ENCODE measurements at regions not wholly inside any gene's neighbourhood (a gene's known extent, or its start where the extent isn't known, plus 50 kb on each side); places are given as distances from the start of the nearest gene placed in this dataset.

DNA sequence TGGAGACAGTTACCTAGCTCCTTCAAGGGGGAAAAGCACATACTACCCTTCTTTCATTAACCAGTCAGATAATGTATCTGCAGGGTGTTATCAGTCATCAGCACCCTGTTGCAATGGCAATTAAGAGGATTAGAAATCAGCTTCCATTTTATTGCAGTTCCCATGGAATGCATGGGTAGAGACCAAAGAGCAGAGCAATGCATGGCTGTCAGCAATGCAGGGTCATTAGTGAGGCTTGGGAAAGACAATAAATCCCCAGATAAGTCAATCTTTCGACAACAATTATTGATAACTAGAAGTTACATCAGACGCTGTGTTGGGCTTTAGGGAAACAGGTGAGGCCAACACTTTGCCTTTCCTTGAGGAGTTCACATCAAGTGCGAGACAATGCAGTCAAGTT, 150.9 kb downstream of the MAFB start:
- no peaks in the 10 kb centered on the region for H3K9me3 ChIP-seq (ENCODE audit: low read depth, low read length)
- H3K4me3 ChIP-seq (ENCODE audit: low read length): no peak overlapping the region
- peaks cover 5% of the 10 kb centered on the region for H3K27me3 ChIP-seq (ENCODE audit: insufficient read depth, low read length)
- H3K4me1 ChIP-seq (ENCODE audit: insufficient read depth, low read length): no peaks in the 10 kb centered on the region

DNA sequence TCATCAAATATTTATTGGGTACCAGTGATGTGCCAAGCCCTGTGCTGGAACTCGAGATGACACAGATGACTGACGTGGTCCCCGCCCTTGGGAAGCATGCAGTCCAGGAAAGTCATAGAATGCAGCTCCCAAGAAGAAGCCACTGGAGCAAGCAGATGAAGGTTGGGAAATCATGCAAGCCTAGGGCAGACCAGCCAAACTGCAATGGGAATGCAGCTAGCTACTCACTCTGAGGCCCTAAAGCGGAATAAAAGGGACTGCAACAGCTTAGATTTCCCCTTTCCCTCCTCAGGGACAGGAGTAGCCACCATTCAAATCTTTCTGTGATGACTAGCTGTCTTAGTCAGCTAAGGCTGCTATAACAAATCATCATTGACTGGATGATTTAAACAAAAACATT, 152.2 kb downstream of the MAFB start:
- Histone ChIP-seq H3K4me1 (ENCODE audit: insufficient read depth, low read length) (no peaks in the 10 kb centered on the region), H3K4me3 (ENCODE audit: low read length) (no peak overlapping the region), H3K27me3 (ENCODE audit: insufficient read depth, low read length) (peaks cover 5% of the 10 kb centered on the region), H3K9me3 (ENCODE audit: low read depth, low read length) (peaks cover 8% of the 10 kb centered on the region)

DNA sequence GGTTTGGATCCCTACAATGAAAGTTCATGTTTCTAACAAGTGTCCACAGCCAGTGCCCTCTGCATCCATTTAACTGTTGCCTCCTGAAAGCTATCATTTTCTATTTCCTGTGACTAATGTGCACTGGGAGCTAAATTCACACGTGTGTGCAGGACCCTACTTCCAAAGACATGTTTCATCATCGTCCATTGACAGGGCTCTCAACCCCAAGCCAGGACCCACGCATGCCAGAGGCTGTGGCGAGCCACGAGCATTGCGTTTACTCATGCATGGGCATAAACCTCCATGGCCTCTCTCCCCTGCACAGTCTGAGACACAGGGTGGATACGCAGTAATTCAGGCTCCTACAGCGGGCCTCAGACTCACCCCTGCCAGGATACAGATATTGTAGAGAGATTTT, 153.2 kb downstream of the MAFB start:
- peaks cover 5% of the 10 kb centered on the region for H3K27me3 ChIP-seq (ENCODE audit: insufficient read depth, low read length)
- H3K4me1 ChIP-seq (ENCODE audit: insufficient read depth, low read length): no peaks in the 10 kb centered on the region
- H3K4me3 ChIP-seq (ENCODE audit: low read length): no peak overlapping the region
- H3K9me3 ChIP-seq (ENCODE audit: low read depth, low read length): peaks cover 18% of the 10 kb centered on the region

DNA sequence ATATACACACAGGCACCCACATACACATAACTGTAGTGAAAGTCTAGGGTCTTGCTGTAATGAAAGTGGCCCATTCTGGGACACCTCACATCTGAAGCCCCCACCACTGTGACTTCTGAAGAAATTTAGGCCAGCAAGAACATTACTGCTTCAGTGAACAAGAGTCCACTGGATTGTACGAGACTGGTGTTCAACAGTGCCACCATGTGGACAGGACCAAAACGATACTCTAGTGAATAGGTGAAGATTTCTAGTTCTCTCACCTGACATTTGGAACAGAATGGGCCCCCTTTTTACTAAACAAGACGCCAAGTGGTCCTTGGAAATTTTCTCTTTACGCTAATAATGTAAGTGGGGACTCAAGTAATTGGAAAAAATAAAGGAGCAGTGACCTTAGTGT, 156.9 kb downstream of the MAFB start:
- H3K4me3 ChIP-seq (ENCODE audit: low read length): no peak overlapping the region
- H3K4me1 ChIP-seq (ENCODE audit: insufficient read depth, low read length): no peaks in the 10 kb centered on the region
- H3K27me3 ChIP-seq (ENCODE audit: insufficient read depth, low read length): no peaks in the 10 kb centered on the region
- H3K9me3 ChIP-seq (ENCODE audit: low read depth, low read length): peaks cover 18% of the 10 kb centered on the region

DNA sequence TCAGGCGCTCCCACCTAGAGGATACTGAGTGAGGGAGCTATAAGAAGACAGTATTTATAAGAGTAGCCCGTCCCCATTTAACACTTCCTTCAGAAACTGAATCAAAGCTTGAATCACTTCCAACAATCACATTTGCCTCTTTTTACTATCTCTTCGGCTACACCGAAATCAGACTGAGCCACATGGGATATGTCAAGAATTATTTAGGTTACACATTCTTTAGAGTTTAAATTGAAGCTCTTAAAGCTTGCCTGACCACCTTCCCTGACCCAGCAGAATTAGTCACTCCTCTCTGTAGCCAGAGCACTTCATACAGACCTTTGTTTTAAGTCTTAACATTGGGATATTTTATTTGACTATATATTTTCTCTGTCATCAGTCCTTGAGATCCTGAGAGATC, 163.7 kb downstream of the MAFB start:
- Histone ChIP-seq H3K4me3 (ENCODE audit: low read length) (no peak overlapping the region), H3K4me1 (ENCODE audit: insufficient read depth, low read length) (no peaks in the 10 kb centered on the region), H3K9me3 (ENCODE audit: low read depth, low read length) (no peaks in the 10 kb centered on the region), H3K27me3 (ENCODE audit: insufficient read depth, low read length) (no peaks in the 10 kb centered on the region)

DNA sequence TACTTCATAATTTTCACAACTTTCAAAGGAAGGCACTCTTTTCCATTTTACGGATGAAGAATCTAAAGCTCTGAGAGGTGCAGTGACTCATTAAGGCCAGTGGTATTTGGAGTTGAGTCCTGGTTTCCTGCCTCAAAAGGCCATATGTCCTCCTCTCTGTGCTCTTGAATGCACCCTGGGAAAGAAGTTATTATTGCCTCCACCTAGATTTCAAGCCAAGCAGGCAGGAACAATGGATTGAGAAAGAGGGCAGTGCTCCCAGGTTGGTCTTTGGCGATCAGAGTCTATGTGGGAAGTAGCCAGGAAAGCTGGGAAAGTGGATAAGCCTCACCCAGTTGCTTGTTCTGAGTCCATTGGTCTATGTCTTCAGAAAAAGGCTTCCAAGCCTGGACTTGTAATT, 165.0 kb downstream of the MAFB start:
- no peaks in the 10 kb centered on the region for H3K27me3 ChIP-seq (ENCODE audit: insufficient read depth, low read length)
- peaks cover 6% of the 10 kb centered on the region for H3K4me1 ChIP-seq (ENCODE audit: insufficient read depth, low read length)
- no peak overlapping the region for H3K4me3 ChIP-seq (ENCODE audit: low read length)
- H3K9me3 ChIP-seq (ENCODE audit: low read depth, low read length): no peaks in the 10 kb centered on the region

DNA sequence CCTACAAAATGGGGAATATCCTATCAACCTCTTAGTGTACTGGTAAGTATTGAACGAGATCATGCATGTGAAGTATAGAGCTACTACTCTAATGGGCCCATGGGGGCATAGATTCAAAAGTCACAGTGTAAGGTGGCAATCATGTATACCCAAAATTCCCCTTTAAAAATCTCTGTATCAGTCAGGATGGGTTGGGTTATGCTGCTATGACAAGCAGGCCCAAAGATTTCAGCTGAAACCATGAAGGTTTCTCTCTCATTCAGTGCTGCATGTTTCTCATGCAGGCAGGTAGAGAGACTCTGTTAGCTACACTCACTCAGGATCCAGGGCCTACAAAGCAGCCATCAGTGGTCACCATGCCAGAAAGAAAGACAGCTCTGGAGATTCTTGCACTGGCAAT, 166.6 kb downstream of the MAFB start:
- Histone ChIP-seq H3K9me3 (ENCODE audit: low read depth, low read length) (no peaks in the 10 kb centered on the region), H3K27me3 (ENCODE audit: insufficient read depth, low read length) (no peaks in the 10 kb centered on the region), H3K4me1 (ENCODE audit: insufficient read depth, low read length) (peaks cover 6% of the 10 kb centered on the region), H3K4me3 (ENCODE audit: low read length) (no peak overlapping the region)

DNA sequence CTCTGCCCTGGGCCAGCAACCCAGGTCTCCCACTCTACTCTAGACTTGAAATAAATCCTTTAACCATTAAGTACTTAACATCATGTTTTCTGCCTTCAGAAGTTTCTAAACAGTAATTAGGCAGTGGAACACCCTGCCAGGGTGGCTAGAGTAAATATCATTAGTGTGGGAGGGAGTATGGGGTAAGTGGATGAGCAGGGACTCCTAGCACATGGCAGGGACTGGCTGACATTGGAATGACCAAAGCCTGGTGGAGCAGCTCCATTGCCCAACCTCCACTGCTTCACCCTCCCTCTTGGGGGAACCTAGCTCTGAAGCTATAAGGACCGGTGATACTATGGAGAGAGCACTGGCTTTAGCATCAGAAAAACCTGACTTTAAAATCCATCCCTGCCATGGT, 167.1 kb downstream of the MAFB start:
- Histone ChIP-seq H3K9me3 (ENCODE audit: low read depth, low read length) (no peaks in the 10 kb centered on the region), H3K4me3 (ENCODE audit: low read length) (no peak overlapping the region), H3K27me3 (ENCODE audit: insufficient read depth, low read length) (no peaks in the 10 kb centered on the region), H3K4me1 (ENCODE audit: insufficient read depth, low read length) (peaks cover 6% of the 10 kb centered on the region)

DNA sequence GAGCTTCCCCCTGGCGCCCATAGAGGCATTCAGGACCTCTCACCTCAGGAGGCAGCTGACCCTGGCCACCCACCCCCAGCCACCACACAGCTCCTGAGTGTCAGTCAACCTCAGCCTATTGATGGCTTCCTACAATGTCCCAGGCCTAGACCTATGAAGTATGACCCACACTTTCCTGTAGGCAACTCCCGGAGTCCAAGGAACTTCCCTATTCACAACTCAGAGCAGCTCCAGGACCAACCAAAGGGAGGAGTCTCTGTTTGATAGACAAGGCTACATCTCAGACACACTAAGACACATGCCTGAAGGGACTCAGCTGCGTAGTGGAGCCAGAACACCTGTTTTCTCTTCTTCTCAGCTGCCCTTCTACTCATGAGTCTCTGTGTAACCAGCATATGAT, 169.1 kb downstream of the MAFB start:
- H3K4me1 ChIP-seq (ENCODE audit: insufficient read depth, low read length): peaks cover 6% of the 10 kb centered on the region
- H3K9me3 ChIP-seq (ENCODE audit: low read depth, low read length): no peaks in the 10 kb centered on the region
- H3K27me3 ChIP-seq (ENCODE audit: insufficient read depth, low read length): no peaks in the 10 kb centered on the region
- H3K4me3 ChIP-seq (ENCODE audit: low read length): no peak overlapping the region

DNA sequence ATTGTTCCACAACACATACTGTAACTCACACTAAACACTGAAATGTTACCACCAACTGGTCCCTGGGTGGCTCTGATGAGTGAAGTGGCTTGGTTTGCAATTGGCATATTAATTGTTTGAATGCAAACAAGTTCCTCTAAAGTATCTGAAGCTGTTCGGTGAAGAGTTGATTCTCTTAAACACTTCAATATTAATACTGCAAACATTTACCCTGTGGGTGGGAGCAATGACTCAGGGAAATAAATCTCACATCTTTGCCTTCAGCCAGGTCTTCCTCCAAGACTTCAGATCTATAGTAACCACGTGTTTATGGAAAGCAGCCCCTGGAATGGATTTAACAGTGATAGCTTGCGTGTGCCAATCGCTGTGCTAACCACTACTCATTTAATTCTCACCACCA, 176.0 kb downstream of the MAFB start:
- Histone ChIP-seq H3K27me3 (ENCODE audit: insufficient read depth, low read length) (no peaks in the 10 kb centered on the region), H3K9me3 (ENCODE audit: low read depth, low read length) (no peaks in the 10 kb centered on the region), H3K4me1 (ENCODE audit: insufficient read depth, low read length) (peaks cover 29% of the 10 kb centered on the region), H3K4me3 (ENCODE audit: low read length) (no peak overlapping the region)

DNA sequence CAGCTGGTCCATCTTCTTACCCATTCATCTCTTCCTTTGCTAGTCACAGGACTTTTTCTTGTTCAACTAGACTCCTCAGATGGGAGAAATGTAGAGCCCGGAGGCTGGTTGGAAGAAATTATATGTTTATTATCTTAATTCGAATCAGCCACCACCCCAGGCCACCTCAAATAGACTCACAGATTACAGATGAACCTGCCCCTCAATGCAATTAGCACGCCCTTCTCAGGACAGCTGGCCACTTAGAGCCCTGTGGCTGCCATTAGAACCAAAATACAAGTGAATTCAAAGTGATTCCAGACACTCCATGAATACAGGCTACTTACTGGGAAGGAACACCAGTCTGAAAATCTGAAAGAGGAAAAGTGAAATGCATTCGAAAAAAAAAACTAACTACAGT, 176.4 kb downstream of the MAFB start:
- Histone ChIP-seq H3K27me3 (ENCODE audit: insufficient read depth, low read length) (no peaks in the 10 kb centered on the region), H3K9me3 (ENCODE audit: low read depth, low read length) (no peaks in the 10 kb centered on the region), H3K4me3 (ENCODE audit: low read length) (no peak overlapping the region), H3K4me1 (ENCODE audit: insufficient read depth, low read length) (peaks cover 34% of the 10 kb centered on the region)

DNA sequence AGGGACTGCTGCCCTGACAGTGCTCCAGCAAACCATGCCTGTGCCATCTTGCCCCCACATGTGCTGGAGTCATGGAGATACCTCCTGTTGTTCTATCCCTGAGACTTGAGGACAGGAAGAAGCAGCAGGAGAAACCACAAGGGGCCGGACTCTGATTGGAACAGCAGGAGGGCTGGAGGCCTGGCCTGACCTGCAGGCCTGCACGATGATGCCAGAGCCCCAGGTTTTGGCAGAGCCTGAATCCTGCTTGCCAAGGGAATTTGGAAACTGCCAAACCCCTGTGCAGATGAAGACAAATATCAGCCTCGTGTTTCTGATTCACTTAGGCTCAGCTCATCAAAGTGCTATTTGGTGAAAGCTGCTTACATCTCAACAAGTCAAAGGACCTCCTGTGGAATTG, 177.6 kb downstream of the MAFB start:
- H3K4me1 ChIP-seq (ENCODE audit: insufficient read depth, low read length): peaks cover 41% of the 10 kb centered on the region
- no peak overlapping the region for H3K4me3 ChIP-seq (ENCODE audit: low read length)
- H3K27me3 ChIP-seq (ENCODE audit: insufficient read depth, low read length): no peaks in the 10 kb centered on the region
- no peaks in the 10 kb centered on the region for H3K9me3 ChIP-seq (ENCODE audit: low read depth, low read length)

DNA sequence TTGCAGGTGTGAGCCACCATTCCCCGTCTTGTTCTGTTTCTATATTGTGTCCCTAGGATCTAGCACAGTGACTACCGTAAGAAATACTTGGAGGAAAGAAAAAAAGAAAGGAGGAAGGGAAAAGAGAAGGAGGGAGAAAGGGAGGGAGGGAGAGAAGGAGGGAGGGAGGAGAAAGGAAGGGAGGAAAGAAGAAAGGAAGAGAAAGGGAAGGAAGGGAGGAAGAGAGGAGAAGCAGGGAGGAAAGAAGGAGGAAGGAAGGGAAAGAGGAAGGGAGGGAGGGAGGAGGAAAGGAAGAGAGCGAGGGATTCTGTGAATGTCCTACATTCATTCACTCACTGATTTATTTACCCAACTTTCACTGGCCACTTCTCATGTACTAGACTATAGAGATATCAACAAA, 178.4 kb downstream of the MAFB start:
- peaks cover 49% of the 10 kb centered on the region for H3K4me1 ChIP-seq (ENCODE audit: insufficient read depth, low read length)
- H3K4me3 ChIP-seq (ENCODE audit: low read length): no peak overlapping the region
- H3K9me3 ChIP-seq (ENCODE audit: low read depth, low read length): no peaks in the 10 kb centered on the region
- no peaks in the 10 kb centered on the region for H3K27me3 ChIP-seq (ENCODE audit: insufficient read depth, low read length)

DNA sequence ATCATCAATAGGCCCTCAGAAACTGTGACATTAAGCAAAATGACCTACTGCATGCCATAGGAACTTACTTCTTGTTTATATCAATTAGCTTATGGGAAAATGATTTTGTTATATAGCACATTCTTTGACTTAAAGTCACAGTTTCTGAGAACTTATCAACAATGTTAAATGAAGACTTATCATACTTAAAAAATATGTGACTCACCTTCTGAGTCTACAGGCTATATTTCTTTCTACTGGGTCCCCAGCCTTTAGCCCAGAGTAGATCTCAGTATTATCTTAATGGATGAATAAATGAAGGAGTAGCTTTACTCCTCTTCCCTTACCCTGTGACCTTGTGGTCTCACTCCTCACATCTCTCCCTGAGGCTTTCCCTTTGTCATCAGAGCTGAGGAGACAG, 180.2 kb downstream of the MAFB start:
- no peak overlapping the region for H3K4me3 ChIP-seq (ENCODE audit: low read length)
- no peaks in the 10 kb centered on the region for H3K9me3 ChIP-seq (ENCODE audit: low read depth, low read length)
- H3K27me3 ChIP-seq (ENCODE audit: insufficient read depth, low read length): no peaks in the 10 kb centered on the region
- H3K4me1 ChIP-seq (ENCODE audit: insufficient read depth, low read length): peaks cover 62% of the 10 kb centered on the region

DNA sequence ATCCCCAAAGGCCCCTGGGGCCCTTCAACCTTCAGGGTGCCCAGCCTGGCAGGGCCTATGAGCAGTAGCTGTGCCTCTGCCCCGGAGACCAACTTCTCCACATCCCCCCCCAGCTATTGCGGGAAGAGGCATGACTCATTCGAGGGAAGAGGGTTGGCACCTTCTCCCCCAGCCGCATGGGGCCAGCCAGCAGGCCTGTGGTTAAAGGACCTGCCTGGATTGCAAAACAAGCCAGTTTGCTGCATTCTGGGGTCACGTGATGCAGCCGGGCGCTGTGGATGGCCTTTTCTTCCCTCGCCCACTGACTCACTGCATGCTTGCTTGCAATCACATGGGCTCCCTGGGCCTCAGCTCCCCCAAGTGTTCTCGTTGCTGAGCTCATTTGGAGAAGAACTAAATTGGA, 182.5 kb downstream of the MAFB start:
- Histone ChIP-seq H3K4me1 (ENCODE audit: insufficient read depth, low read length) (peaks cover 73% of the 10 kb centered on the region), H3K4me3 (ENCODE audit: low read length) (no peak overlapping the region), H3K27me3 (ENCODE audit: insufficient read depth, low read length) (no peaks in the 10 kb centered on the region), H3K9me3 (ENCODE audit: low read depth, low read length) (no peaks in the 10 kb centered on the region)

DNA sequence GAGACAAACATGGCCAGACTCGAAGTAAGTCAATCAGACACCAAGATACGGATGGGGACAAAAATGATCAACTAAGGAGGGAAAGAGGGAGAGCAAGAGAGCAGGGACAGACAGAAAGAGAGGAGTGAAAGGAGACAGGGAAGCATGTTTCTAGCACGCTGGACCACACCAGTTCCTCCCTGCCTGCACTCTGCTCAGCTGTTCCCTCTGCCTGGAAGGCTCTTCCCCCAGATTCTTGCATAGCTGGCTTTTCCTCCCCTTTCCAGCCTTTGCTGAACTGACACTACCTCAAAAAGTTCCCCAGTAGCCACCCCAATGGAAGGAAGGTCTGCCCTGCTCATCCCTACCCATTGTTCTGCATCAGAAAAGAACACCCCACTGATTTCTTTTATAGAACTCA, 185.9 kb downstream of the MAFB start:
- H3K4me1 ChIP-seq (ENCODE audit: insufficient read depth, low read length): peaks cover 70% of the 10 kb centered on the region

DNA sequence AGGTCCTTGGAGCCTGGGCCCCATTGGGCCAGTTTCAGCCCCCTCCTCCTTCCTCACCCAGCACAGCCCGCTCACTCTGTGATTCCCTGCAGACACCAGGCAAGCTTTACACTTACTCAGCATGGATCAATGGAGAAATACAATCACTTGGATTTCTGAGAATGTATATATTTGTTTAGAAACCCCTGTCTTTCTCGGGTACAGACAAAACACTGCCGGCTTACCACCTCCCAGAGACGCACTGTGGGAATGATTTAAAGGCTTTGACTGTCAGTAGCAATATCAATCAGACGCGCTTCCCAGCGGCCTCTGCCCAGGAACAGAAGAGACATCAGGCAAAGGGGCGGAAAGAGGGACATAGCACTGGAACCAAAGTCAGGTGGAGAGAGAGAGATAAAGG, 186.5 kb downstream of the MAFB start:
- no peaks in the 10 kb centered on the region for H3K27me3 ChIP-seq (ENCODE audit: insufficient read depth, low read length)
- H3K4me3 ChIP-seq (ENCODE audit: low read length): no peak overlapping the region
- H3K9me3 ChIP-seq (ENCODE audit: low read depth, low read length): no peaks in the 10 kb centered on the region
- H3K4me1 ChIP-seq (ENCODE audit: insufficient read depth, low read length): peaks cover 65% of the 10 kb centered on the region

More for the DNA sequence above, 185.9 kb downstream of the MAFB start:
- Histone ChIP-seq H3K4me3 (ENCODE audit: low read length) (no peak overlapping the region), H3K27me3 (ENCODE audit: insufficient read depth, low read length) (no peaks in the 10 kb centered on the region), H3K9me3 (ENCODE audit: low read depth, low read length) (no peaks in the 10 kb centered on the region)
